Neuronal stem cell (in vitro differentiated cells): ENCODE measurements at regions not wholly inside any gene's neighbourhood (a gene's known extent, or its start where the extent isn't known, plus 50 kb on each side); places are given as distances from the start of the nearest gene placed in this dataset.
A peak's percentile ranks its signal among the peaks of the same experiment; 100 is the strongest.

Experiments used
- DNase-seq: peaks from one replicate; pipeline ENCODE4 v3.0.0-alpha.2; 2013; ENCODE audit warnings: low spot score
- H2AFZ ChIP-seq: one replicate; pipeline ENCODE4 v1.6.1; 2013; ENCODE audit warnings: mild to moderate bottlenecking, low read length, inconsistent platforms
- H2AK5ac ChIP-seq: 2 replicates; pipeline ENCODE4 v1.6.1; 2013; ENCODE audit warnings: low read depth, mild to moderate bottlenecking, inconsistent platforms, low read length, moderate library complexity, mixed read lengths
- H2BK120ac ChIP-seq: 2 replicates; pipeline ENCODE4 v1.6.1; 2013; ENCODE audit warnings: low read depth, mild to moderate bottlenecking, inconsistent platforms, low read length, moderate library complexity, mixed read lengths
- H2BK12ac ChIP-seq: one replicate; pipeline ENCODE4 v1.6.1; 2013; ENCODE audit warnings: low read length, inconsistent platforms
- H2BK15ac ChIP-seq: 2 replicates; pipeline ENCODE4 v1.6.1; 2013; ENCODE audit warnings: mild to moderate bottlenecking, low read length, inconsistent platforms, mixed read lengths
- H2BK5ac ChIP-seq: one replicate; pipeline ENCODE4 v1.6.1; 2013; ENCODE audit warnings: inconsistent platforms, mild to moderate bottlenecking, low read length, moderate library complexity
- H3K14ac ChIP-seq: one replicate; pipeline ENCODE4 v1.6.1; 2013; ENCODE audit warnings: low read length, inconsistent platforms
- H3K18ac ChIP-seq: 2 replicates; pipeline ENCODE4 v1.6.1; 2013; ENCODE audit warnings: low read length, inconsistent platforms
- H3K23ac ChIP-seq: 2 replicates; pipeline ENCODE4 v1.6.1; 2013; ENCODE audit warnings: low read depth, mild to moderate bottlenecking, mixed read lengths, low read length, inconsistent platforms; ENCODE audit not compliant: poor library complexity
- H3K27ac ChIP-seq: replicated peaks from 3 replicates; pipeline ENCODE4 v1.5.1; 2013; ENCODE audit warnings: low read length, inconsistent platforms
- H3K27me3 ChIP-seq, 3 experiments: 2 replicates each; pipeline ENCODE4 v1.6.1; 2013; ENCODE audit warnings: low read length in 3 of 3, mild to moderate bottlenecking in 2 of 3, inconsistent platforms in 1 of 3, low read depth in 1 of 3, mixed read lengths in 1 of 3, moderate library complexity in 1 of 3; ENCODE audit not compliant: control insufficient read depth in 3 of 3, insufficient read depth in 3 of 3
- H3K36me3 ChIP-seq, 2 donors: replicated peaks in 1 of 2; 2 replicates each; pipeline ENCODE4 v1.6.1; 2013; ENCODE audit warnings: low read length in 2 of 2; ENCODE audit not compliant: control insufficient read depth in 2 of 2, insufficient read depth in 2 of 2
- H3K4ac ChIP-seq: 2 replicates; pipeline ENCODE4 v1.6.1; 2013; ENCODE audit warnings: inconsistent platforms, mild to moderate bottlenecking, low read length, moderate library complexity
- H3K4me1 ChIP-seq, 2 donors: 1 replicate in 1 of 2; 2 replicates in 1 of 2; pipeline ENCODE4 v1.6.1; 2013; ENCODE audit warnings: low read length in 2 of 2, low read depth in 1 of 2; ENCODE audit not compliant: control insufficient read depth in 2 of 2, insufficient read depth in 1 of 2
- H3K4me2 ChIP-seq: one replicate; pipeline ENCODE4 v1.6.1; 2013; ENCODE audit warnings: mild to moderate bottlenecking, low read length, inconsistent platforms; ENCODE audit not compliant: insufficient read depth, poor library complexity, severe bottlenecking
- H3K4me3 ChIP-seq, 2 donors: 2 replicates each; pipeline ENCODE4 v1.5.1; 2013; ENCODE audit warnings: low read length in 2 of 2, mild to moderate bottlenecking in 2 of 2, inconsistent platforms in 1 of 2, moderate library complexity in 1 of 2
- H3K79me1 ChIP-seq: one replicate; pipeline ENCODE4 v1.6.1; 2013; ENCODE audit warnings: low read depth, mild to moderate bottlenecking, inconsistent platforms, low read length, moderate library complexity
- H3K9ac ChIP-seq: one replicate; pipeline ENCODE4 v1.6.1; 2013; ENCODE audit warnings: mild to moderate bottlenecking, low read depth, low read length, inconsistent platforms; ENCODE audit not compliant: poor library complexity
- H3K9me3 ChIP-seq, 2 donors: replicated peaks in 1 of 2; 2 replicates each; pipeline versions ENCODE3 to v1.6.1; 2013; ENCODE audit warnings: low read length in 2 of 2, mild to moderate bottlenecking in 2 of 2, inconsistent platforms in 1 of 2, low read depth in 1 of 2, mixed read lengths in 1 of 2, moderate library complexity in 1 of 2; ENCODE audit not compliant: control insufficient read depth in 2 of 2, insufficient read depth in 1 of 2
- H4K8ac ChIP-seq: one replicate; pipeline ENCODE4 v1.6.1; 2013; ENCODE audit warnings: low read depth, mild to moderate bottlenecking, inconsistent platforms, low read length, moderate library complexity
- H4K91ac ChIP-seq: one replicate; pipeline ENCODE4 v1.6.1; 2013; ENCODE audit warnings: low read length, low read depth, mild to moderate bottlenecking, inconsistent platforms; ENCODE audit not compliant: poor library complexity
- WGBS, 2 donors: extraction: QIAGEN DNeasy Blood & Tissue Kit; methylation state at CpG; one replicate each; pipeline ENCODE4 v1.1.7; 2013; ENCODE audit warnings: missing lambda C conversion rate in 2 of 2, mixed read lengths in 1 of 2; ENCODE audit not compliant: insufficient read length in 2 of 2, insufficient replicate concordance in 1 of 2; ENCODE audit errors: extremely low coverage in 2 of 2; 5-methylcytosine and 5-hydroxymethylcytosine counted together

DNA sequence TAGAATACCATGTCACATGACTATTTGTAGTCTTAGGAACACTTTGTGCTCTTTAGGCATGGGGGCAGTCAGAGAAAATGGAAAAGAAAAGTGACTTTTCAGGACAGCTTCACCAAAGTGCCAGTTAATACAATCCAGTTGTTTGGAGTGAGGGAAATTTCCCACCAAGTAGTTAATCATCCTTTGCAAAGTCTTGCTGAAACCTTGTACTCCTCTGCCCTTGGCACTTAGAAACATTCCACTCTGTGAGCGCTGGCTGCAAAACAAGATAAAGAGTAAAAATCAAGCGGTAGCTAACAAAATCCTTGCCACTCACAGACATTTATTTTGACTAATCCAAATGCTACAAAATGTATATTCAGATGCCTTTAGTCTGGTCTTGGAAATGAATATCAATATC, 229.2 kb upstream of the HSF2 start:
- no peak overlapping the region for H3K9ac ChIP-seq
- no peak overlapping the region for H3K27ac ChIP-seq
- no peak overlapping the region for H2BK12ac ChIP-seq
- H4K91ac ChIP-seq, result no peak overlapping the region
- no peak overlapping the region for H2BK120ac ChIP-seq
- peaks cover under 1% of the 10 kb centered on the region for H3K79me1 ChIP-seq
- H3K23ac ChIP-seq, result no peak overlapping the region
- H2AK5ac ChIP-seq, result no peak overlapping the region
- H3K4ac ChIP-seq, result no peak overlapping the region
- no peaks in the 10 kb centered on the region for H3K9me3 ChIP-seq
- WGBS, 2 donors, result no CpG with 5 or more reads among the region's 2 CpGs
- no peak overlapping the region for H4K8ac ChIP-seq
- H2BK5ac ChIP-seq, result no peak overlapping the region
- H3K4me2 ChIP-seq, result no peak overlapping the region
- no peaks in the 10 kb centered on the region for H3K4me1 ChIP-seq
- no peak overlapping the region for H2BK15ac ChIP-seq
- no peak overlapping the region for H3K18ac ChIP-seq
- H3K36me3 ChIP-seq, result no peaks in the 10 kb centered on the region
- H3K14ac ChIP-seq, result no peak overlapping the region
- H3K4me3 ChIP-seq, result no peak overlapping the region
- no peaks in the 10 kb centered on the region for H3K27me3 ChIP-seq
- no peak overlapping the region for H2AFZ ChIP-seq
- DNase-seq, result no peak

DNA sequence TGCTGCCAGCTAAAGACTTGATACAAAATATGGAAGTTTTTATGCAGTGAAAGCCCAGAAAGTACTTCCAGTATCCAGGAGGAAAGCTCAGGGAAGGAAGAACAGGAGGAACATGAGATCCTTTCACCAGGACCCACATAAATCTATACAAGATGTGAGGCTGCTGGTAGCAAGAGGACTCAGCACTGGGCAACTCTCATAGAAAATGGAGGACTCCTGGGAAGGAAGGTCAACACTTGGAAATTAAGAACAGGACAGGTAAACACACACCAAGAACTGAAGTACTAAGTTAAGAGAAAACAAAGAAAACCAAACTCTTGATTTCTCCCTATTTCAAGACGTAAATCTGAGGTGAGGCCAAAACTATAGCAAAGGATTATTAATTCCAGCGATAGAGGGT, 220.5 kb upstream of the HSF2 start:
- no peak for DNase-seq

DNA sequence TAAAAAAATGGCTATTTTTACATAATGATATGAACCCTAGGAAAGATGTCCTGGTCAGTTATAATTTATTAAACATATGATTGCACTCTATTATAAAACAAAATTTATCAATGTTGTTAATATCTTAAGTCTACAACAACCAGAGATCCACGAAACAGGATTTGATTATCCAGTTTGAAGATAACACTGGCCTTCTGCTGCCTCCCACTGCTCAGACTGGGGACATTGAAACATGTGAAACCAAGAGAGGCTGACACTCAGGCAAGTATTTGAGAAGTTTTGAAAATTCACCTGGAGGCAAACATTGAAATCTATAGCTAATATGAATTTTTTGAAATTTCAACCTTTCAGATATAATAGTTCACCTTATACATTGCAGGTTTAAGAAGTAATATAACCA, 219.3 kb upstream of the HSF2 start:
- Histone ChIP-seq H3K27ac (no peak overlapping the region), H3K18ac (no peak overlapping the region), H4K8ac (no peak overlapping the region), H3K4me3 (no peak overlapping the region), H3K23ac (no peak overlapping the region), H2BK120ac (no peak overlapping the region), H3K4ac (no peak overlapping the region), H3K27me3 (no peaks in the 10 kb centered on the region), H3K4me1 (no peaks in the 10 kb centered on the region), H4K91ac (no peak overlapping the region), H2BK5ac (no peak overlapping the region), H3K79me1 (no peaks in the 10 kb centered on the region), H2AK5ac (no peak overlapping the region), H3K4me2 (no peak overlapping the region), H2BK15ac (no peak overlapping the region), H3K9me3 (no peaks in the 10 kb centered on the region), H3K36me3 (no peaks in the 10 kb centered on the region), H3K14ac (no peak overlapping the region), H2AFZ (no peak overlapping the region), H3K9ac (no peak overlapping the region), H2BK12ac (no peak overlapping the region)
- no peak for DNase-seq
- WGBS, 2 donors, result no CpG with 5 or more reads among the region's 1 CpG

More for the DNA sequence above, 220.5 kb upstream of the HSF2 start:
- Histone ChIP-seq H2BK5ac (no peak overlapping the region), H2AFZ (peak overlapping the region; percentile 11), H3K4me2 (no peak overlapping the region), H3K23ac (no peak overlapping the region), H2AK5ac (no peak overlapping the region), H3K4me3 (no peak overlapping the region), H3K9ac (no peak overlapping the region), H3K4ac (no peak overlapping the region), H4K8ac (no peak overlapping the region), H4K91ac (no peak overlapping the region), H3K36me3 (no peaks in the 10 kb centered on the region), H3K14ac (no peak overlapping the region), H3K9me3 (no peaks in the 10 kb centered on the region), H3K27me3 (no peaks in the 10 kb centered on the region), H3K4me1 (no peaks in the 10 kb centered on the region), H2BK120ac (no peak overlapping the region), H3K79me1 (no peaks in the 10 kb centered on the region), H2BK12ac (no peak overlapping the region), H3K27ac (no peak overlapping the region), H3K18ac (no peak overlapping the region), H2BK15ac (no peak overlapping the region)
- WGBS, 2 donors, result no CpG with 5 or more reads among the region's 2 CpGs

DNA sequence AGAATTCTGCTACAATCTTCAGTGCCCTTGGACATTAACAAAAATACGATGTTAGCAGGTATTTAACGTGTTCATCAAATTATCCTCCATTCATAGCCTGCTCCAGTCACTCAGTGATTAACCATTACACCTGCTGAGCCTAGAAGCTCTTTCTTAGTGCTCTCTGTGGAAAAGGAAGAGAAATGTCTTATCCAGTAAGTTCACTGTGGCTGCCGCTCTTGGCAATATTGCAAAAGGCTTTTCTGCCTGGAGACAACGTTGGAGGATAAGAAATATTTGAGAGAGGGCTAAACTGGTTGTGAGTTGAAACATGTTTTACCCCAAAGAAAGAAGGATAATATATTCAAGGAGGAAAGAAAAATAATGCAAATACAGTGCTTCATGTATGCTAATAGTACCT, 217.4 kb upstream of the HSF2 start:
- Histone ChIP-seq H3K4me2 (no peak overlapping the region), H3K79me1 (no peaks in the 10 kb centered on the region), H2BK120ac (no peak overlapping the region), H3K18ac (no peak overlapping the region), H3K4me3 (no peak overlapping the region), H3K23ac (no peak overlapping the region), H3K14ac (no peak overlapping the region), H2BK12ac (no peak overlapping the region), H2BK5ac (no peak overlapping the region), H4K91ac (no peak overlapping the region), H3K9ac (no peak overlapping the region), H3K4me1 (no peaks in the 10 kb centered on the region), H2BK15ac (no peak overlapping the region), H3K27ac (no peak overlapping the region), H3K36me3 (no peaks in the 10 kb centered on the region), H4K8ac (no peak overlapping the region), H3K9me3 (no peaks in the 10 kb centered on the region), H2AK5ac (no peak overlapping the region), H3K4ac (no peak overlapping the region), H2AFZ (no peak overlapping the region), H3K27me3 (no peaks in the 10 kb centered on the region)
- no peak for DNase-seq
- no CpG with 5 or more reads among the region's 4 CpGs for WGBS, 2 donors
